ENCODE measurements at regions not wholly inside any gene's neighbourhood (a gene's known extent, or its start where the extent isn't known, plus 50 kb on each side); places are given as distances from the start of the nearest gene placed in this dataset.

DNA sequence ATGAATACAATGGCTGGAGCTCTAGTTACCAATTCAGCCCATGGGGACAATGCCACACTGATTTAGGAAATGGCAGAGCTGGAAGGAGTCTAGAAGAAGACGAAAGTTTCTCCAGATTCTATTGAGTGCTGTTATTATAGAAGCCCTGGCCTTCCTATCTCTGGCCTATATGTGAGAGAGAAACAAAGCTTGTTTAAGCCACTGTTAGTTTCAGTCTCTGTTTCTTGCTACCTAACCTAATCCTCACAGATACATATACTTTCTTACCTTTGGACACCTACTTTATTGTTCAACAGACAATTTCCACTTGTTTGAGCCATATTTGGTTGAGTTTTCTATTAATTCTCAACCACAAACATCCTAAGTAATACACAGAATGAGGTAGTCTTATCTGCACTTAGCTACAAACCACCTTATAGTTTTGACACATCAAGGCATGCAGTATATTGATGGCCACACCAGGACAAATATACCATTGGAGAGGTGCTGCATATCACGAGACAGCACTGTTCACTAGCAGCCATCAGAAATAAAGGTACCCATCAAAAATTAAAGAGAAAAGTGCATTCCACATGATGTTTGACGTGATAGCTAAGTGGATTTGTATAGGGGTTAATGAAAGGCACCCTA, 190.2 kb downstream of the SMIM20 start:
- no peak overlapping the region for H3K9ac ChIP-seq (ENCODE audit: low read depth, low read length)
- no peaks in the 10 kb centered on the region for H3K79me2 ChIP-seq (ENCODE audit: insufficient read depth, low read length)
- no peak for ATAC-seq (ENCODE audit: insufficient read depth, low read depth)
- no peak overlapping the region for H3K4me2 ChIP-seq (ENCODE audit: insufficient read depth, low read length)
- no peak overlapping the region for H2AFZ ChIP-seq (ENCODE audit: low read depth, low read length)
- no peaks in the 10 kb centered on the region for H3K4me1 ChIP-seq (ENCODE audit: insufficient read depth, low read length)
- no peaks in the 10 kb centered on the region for H4K20me1 ChIP-seq (ENCODE audit: insufficient read depth, low read length)
- DNase-seq, result no peak
- no peaks in the 10 kb centered on the region for H3K9me3 ChIP-seq (ENCODE audit: insufficient read depth, low read length, severe bottlenecking)
- no peak overlapping the region for H3K4me3 ChIP-seq (ENCODE audit: low read depth in 1 of 2, low read length in 2 of 2)
- H3K27ac ChIP-seq (ENCODE audit: low read length), result no peak overlapping the region
- TF ChIP-seq EZH2 (IDR thresholded peaks at IDR 0.05; ENCODE audit: borderline replicate concordance, low read depth, low read length, severe bottlenecking), result no peak
- TF ChIP-seq, protein P1, sequence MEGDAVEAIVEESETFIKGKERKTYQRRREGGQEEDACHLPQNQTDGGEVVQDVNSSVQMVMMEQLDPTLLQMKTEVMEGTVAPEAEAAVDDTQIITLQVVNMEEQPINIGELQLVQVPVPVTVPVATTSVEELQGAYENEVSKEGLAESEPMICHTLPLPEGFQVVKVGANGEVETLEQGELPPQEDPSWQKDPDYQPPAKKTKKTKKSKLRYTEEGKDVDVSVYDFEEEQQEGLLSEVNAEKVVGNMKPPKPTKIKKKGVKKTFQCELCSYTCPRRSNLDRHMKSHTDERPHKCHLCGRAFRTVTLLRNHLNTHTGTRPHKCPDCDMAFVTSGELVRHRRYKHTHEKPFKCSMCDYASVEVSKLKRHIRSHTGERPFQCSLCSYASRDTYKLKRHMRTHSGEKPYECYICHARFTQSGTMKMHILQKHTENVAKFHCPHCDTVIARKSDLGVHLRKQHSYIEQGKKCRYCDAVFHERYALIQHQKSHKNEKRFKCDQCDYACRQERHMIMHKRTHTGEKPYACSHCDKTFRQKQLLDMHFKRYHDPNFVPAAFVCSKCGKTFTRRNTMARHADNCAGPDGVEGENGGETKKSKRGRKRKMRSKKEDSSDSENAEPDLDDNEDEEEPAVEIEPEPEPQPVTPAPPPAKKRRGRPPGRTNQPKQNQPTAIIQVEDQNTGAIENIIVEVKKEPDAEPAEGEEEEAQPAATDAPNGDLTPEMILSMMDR (IDR thresholded peaks at IDR 0.05; ENCODE audit: borderline replicate concordance, extremely low read depth, low read length, poor library complexity, severe bottlenecking), result no peak
- no peaks in the 10 kb centered on the region for H3K36me3 ChIP-seq (ENCODE audit: insufficient read depth, low read length)
- H3K27me3 ChIP-seq (ENCODE audit: insufficient read depth, low read length, poor library complexity), result no peaks in the 10 kb centered on the region

DNA sequence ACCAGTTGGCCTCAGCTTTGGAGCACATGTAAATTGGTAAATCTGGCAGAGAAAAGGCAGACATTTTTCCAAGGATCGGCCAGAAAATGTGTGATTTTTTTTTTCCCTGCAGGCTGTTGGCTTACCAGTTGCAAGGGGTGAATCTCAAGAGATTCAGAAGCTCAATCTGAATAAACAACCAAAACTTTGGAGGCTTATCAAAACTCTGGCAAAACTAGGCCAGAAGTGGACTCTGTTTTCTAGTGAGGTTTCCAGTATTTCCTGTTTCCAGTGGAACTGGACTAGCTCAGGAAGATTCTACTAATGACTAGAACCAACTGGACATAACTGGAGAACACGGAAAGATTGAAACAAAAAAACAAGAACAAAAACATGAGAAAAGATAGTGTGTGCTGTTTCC, 191.3 kb downstream of the SMIM20 start:
- Histone ChIP-seq H3K4me3 (ENCODE audit: low read depth in 1 of 2, low read length in 2 of 2) (no peak overlapping the region), H3K4me1 (ENCODE audit: insufficient read depth, low read length) (no peaks in the 10 kb centered on the region), H3K9ac (ENCODE audit: low read depth, low read length) (no peak overlapping the region), H3K79me2 (ENCODE audit: insufficient read depth, low read length) (no peaks in the 10 kb centered on the region), H3K36me3 (ENCODE audit: insufficient read depth, low read length) (no peaks in the 10 kb centered on the region), H3K9me3 (ENCODE audit: insufficient read depth, low read length, severe bottlenecking) (no peaks in the 10 kb centered on the region), H2AFZ (ENCODE audit: low read depth, low read length) (no peak overlapping the region), H3K4me2 (ENCODE audit: insufficient read depth, low read length) (no peak overlapping the region), H4K20me1 (ENCODE audit: insufficient read depth, low read length) (no peaks in the 10 kb centered on the region), H3K27ac (ENCODE audit: low read length) (no peak overlapping the region), H3K27me3 (ENCODE audit: insufficient read depth, low read length, poor library complexity) (no peaks in the 10 kb centered on the region)
- DNase-seq (no peak), ATAC-seq (ENCODE audit: insufficient read depth, low read depth) (no peak)
- no peak for TF ChIP-seq EZH2 (IDR thresholded peaks at IDR 0.05; ENCODE audit: borderline replicate concordance, low read depth, low read length, severe bottlenecking)
- TF ChIP-seq, protein P1 (IDR thresholded peaks at IDR 0.05; ENCODE audit: borderline replicate concordance, extremely low read depth, low read length, poor library complexity, severe bottlenecking), result no peak

DNA sequence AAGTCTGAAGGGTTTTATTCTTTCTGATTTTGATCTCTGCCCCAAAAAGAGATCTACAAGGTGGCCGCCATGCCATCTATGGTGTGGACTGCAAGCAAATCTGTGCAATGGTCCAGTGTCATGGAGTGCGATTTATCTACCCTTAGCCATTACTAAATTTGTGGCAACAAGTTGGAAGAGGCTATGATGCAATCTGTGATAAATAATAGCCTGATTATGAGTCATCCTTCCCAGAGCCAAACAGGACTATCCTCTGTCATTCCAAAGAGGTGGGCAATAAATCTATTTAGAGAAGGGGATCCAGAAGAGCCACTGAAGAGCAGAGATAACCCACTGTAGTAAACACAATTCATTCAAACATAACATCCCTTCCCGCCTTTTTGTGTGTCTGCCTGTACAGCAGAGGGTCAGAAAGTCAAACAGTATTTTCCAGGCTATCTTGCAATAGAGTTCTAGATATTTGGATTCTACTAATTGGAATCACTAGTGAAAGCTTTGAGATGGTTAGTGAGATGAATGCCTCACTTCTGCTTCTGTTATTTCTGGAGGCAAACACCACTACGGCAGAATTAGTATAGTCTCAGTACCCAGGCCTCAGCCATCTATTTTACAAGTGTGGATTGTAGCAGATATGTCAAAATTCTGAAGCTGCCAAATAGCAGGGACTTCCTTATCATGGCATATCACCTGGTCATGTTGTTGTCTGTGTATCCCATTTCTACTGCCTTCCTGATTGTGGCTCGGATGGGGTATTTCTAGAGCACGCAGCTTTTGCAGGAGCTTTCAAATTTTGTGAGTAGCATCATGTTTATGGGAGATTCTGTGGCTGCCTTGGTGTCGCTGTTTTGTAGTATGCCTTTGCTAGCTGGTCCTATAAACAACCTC, 192.0 kb downstream of the SMIM20 start:
- Histone ChIP-seq H2AFZ (ENCODE audit: low read depth, low read length) (no peak overlapping the region), H4K20me1 (ENCODE audit: insufficient read depth, low read length) (no peaks in the 10 kb centered on the region), H3K79me2 (ENCODE audit: insufficient read depth, low read length) (no peaks in the 10 kb centered on the region), H3K4me1 (ENCODE audit: insufficient read depth, low read length) (no peaks in the 10 kb centered on the region), H3K27ac (ENCODE audit: low read length) (no peak overlapping the region), H3K9me3 (ENCODE audit: insufficient read depth, low read length, severe bottlenecking) (no peaks in the 10 kb centered on the region), H3K4me2 (ENCODE audit: insufficient read depth, low read length) (no peak overlapping the region), H3K27me3 (ENCODE audit: insufficient read depth, low read length, poor library complexity) (no peaks in the 10 kb centered on the region), H3K4me3 (ENCODE audit: low read depth in 1 of 2, low read length in 2 of 2) (no peak overlapping the region), H3K9ac (ENCODE audit: low read depth, low read length) (no peak overlapping the region), H3K36me3 (ENCODE audit: insufficient read depth, low read length) (no peaks in the 10 kb centered on the region)
- DNase-seq (no peak), ATAC-seq (ENCODE audit: insufficient read depth, low read depth) (no peak)
- TF ChIP-seq, protein P1 (IDR thresholded peaks at IDR 0.05; ENCODE audit: borderline replicate concordance, extremely low read depth, low read length, poor library complexity, severe bottlenecking), result no peak
- TF ChIP-seq EZH2 (IDR thresholded peaks at IDR 0.05; ENCODE audit: borderline replicate concordance, low read depth, low read length, severe bottlenecking), result no peak
